CD4-positive, alpha-beta T cell treated with Interleukin-17A for 4 hours (primary cell): ENCODE measurements at regions not wholly inside any gene's neighbourhood (a gene's known extent, or its start where the extent isn't known, plus 50 kb on each side); places are given as distances from the start of the nearest gene placed in this dataset.
"Not testable (repeated sequence)": the region's sequence is repeated elsewhere in the genome, so short reads cannot be mapped to it uniquely, and the experiment has no call there.

Experiments used
- DNase-seq: peaks from one replicate; pipeline ENCODE4 v3.0.0-alpha.2; 2020; ENCODE audit warnings: mixed read lengths

- DNase-seq = no peak
Measured at GRCh38 chr5:57932761-57933160, 450.1 kb upstream of the ACTBL2 start.

DNA sequence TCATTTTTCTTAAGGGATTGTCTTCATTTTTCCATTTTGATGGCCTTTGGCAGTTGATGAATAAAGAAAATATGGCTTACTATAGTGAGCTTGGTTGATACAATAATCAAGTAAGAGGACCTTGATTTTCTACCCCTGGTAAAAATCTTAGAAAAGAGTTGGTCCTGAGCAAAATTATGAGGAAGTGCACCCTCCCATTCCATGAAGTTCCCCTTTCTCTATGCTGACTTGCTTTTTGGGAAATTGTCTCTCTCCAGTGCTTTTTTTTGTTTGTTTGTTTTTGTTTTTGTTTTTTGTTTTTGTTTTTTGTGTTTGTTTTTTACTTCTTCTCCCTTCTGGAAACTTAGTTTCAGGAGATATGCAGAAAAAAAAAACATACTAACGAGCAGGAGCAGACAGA, 449.2 kb upstream of the ACTBL2 start:
- no peak for DNase-seq

GRCh38 chr5:57931352-57931751, 448.7 kb upstream of the ACTBL2 start:
- no peak for DNase-seq

DNA sequence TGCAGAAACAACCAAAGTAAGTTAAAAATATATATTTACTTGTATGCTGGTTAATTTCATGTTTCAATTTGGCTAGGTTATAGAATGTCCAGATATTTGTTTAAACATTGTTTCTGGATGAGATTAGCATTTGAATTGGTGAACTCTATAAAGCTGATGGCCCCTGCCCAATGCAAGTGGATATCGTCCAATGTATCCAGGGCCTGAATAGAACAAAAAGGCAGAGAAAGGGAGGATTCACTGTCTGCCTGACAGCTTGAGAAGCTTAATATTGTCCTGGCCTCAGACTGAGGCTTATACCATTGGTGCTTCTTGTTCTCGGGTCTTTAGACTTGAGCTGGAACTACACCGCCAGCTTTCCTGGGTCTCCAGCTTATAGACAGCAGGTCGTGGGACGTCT, 446.7 kb upstream of the ACTBL2 start:
- DNase-seq = no peak

DNA sequence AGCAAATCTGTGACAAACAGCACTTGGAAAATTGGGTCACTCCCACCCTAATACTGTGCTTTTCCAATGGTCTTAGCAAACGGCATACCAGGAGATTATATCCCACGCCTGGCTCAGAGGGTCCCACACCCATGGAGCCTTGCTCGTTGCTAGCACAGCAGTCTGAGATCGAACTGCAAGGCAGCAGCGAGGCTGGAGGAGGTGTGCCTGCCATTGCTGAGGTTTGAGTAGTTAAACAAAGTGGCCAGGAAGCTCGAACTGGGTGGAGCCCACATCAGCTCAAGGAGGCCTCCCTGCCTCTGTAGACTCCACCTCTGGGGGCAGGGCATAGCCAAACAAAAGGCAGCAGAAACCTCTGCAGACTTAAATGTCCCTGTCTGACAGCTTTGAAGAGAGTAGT, 440.5 kb upstream of the ACTBL2 start:
- not testable (repeated sequence) for DNase-seq

DNA sequence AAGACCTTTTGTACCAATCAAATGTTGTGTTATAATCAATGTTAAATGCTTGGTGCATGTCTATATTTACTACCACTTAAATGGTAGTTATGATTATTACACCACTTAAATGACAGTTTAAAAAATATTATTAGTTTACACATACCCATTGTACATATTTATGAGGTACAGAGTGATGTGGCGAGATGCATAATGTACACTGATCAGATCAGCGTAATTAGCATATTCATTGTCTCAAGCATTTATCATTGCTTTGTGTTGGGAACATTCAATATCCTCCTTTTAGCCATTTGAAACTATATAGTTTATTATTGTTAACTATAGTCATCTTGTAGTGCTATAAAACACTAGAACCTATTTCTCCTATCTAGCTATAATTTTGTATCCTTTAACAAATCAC, 434.4 kb upstream of the ACTBL2 start:
- DNase-seq = no peak

- DNase-seq = no peak
Measured at GRCh38 chr5:57915536-57915935, 432.9 kb upstream of the ACTBL2 start.

DNA sequence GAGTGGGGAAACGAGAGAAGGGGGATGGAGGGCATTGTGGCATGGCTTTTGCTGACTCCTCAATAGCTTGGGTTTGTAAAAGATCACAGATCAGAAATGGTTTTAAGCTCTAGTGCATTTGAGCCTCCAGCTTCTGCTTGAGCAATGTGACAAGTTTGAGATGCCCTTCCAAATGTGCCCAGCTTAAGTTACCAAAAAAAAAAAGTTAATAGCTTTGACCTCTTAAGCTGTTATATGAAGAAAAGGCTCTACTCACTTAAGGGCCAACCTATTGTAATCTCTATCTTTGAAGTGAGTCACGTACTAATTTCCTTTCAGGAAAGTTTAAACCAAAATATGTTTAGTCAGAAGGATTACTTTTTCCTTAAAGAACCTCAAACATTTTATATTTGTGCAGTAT, 428.8 kb upstream of the ACTBL2 start:
- DNase-seq = no peak

DNA sequence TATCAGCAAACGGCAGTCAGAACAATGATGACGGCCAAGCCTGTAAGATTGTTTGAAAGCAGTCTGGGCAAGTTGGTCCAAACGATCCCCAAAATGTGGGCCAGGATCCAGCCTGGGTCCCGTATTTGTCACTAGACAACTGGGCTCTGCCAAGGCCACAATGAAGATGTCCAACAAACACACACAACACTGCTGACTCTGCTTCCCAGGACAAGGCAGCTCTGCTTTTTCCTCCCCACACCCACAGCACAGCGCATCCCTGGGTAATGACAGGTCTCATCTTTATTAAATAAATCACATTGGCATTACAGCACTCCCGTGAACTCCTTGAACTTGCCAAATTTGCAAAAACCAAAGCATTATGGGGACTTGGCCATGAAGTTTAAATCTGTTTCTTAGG, 424.1 kb upstream of the ACTBL2 start:
- no peak for DNase-seq

- DNase-seq = no peak
Measured at GRCh38 chr5:57903458-57903857, 420.8 kb upstream of the ACTBL2 start.

DNA sequence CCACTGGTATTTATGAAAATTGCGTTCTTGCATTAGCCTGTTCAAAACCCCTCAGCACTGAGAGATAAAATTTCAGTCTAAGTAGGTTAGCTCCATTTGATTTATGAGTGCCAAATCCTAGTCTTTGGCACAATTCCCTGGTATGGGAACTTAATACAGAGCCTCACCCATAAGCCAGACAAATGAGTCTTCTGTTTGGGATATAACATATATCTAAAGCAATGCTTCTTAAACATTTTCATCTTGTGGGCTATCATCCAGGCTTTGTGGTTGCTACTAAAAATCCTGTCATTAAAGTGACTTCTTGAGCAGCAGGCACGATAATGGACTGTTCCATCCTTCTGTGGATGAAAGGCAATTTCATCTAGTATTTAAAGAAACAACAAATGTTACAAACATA, 419.5 kb upstream of the ACTBL2 start:
- DNase-seq = no peak

DNA sequence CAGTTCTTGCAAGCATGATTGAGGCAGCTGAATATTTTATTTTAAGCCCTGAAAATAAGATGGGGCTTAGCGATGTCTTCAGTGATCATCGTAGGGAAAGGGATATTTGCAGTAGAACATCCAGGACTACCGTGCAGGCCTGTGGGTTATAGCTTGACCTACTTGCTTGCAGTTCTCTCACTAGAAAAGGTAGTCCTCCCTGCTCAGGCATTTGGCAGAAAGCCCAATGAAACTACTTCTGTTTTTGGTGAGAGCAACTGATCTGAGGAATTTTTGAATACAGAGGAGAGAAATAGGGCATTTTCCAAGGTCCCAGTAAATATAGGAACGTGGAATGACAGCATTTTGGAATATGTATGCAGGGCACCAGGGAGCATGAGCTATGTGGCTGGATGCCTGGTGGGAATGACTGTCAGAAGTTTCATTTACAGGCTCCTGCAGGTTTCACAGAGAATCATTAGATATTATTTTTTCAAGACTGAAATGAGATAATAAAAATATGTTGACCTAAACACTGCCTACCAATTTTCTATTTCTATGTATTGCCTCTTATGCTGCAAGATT, 417.9 kb upstream of the ACTBL2 start:
- no peak for DNase-seq

DNA sequence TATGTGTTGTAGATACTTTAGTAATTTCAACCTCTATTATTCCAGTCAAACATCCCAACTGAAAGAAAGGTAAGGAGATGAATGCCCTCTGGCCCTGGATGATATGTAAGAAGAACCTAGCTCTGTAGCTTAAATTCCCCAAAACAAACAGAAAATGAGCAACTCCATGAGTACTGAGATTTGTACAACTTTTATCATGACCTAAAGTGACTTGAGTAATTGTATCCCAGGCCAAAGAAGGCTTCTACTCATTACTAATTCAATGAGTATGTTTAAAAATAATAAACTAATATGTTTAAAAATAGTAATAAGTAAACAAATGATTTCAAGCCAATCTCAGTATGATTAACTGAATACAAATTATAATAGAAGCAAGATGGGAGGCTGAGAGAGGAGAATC, 414.0 kb upstream of the ACTBL2 start:
- DNase-seq = no peak

DNA sequence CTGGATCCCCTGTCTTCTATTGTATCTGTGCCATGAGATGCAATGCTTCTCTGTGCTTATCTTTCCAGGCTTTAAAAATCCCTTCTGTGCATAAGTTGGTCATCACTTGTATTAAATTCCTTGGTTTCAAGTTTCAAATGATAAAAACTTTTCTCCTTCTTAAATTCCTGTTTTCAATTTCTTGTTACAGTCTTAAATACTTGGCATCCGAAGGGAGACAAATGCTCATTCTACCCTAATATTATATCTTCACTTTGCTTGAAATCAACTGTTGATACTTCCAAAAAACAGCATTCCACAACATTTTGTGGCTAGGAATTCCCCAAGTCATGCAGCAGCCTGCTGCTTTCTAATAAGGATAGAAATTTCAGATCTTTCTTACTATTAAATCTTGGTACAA, 413.2 kb upstream of the ACTBL2 start:
- no peak for DNase-seq

DNA sequence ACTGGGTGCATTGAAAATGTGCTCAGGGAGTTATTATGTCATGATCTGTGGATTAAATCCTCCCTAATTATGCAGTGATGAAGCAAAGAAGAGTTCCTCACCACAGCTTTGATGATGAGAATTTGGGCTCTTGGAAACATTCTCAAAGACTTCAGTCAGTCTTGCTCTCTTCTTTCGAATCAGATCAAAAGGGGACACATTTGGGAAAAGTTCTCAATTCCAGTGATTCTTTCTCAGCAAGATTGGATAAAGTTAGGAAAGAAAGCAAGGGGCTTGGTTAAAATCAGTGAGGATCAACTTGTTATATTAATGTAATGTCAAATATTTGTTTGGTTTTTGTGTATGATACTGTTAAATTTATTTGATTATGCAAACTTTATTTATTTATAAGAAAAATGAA, 411.3 kb upstream of the ACTBL2 start:
- DNase-seq = no peak

DNA sequence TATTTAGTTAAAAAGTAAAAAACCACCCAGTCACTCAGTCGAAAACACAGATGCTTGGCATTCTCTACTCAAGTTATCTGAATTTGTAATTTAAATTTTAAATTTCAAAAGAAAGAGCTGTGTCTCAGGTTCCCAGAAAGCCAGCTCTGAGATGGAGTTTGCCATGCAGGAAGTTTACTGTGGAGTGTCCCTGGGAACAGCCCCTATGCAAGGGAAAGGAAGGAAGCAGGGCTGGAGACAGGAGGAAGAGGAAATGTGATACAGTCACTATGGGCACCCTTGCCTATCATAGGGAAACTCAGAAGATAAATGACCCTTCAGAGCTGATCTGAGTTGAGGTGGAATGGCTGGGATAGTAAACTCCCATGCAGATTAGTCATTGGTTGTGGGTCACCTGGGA, 408.8 kb upstream of the ACTBL2 start:
- DNase-seq = no peak

DNA sequence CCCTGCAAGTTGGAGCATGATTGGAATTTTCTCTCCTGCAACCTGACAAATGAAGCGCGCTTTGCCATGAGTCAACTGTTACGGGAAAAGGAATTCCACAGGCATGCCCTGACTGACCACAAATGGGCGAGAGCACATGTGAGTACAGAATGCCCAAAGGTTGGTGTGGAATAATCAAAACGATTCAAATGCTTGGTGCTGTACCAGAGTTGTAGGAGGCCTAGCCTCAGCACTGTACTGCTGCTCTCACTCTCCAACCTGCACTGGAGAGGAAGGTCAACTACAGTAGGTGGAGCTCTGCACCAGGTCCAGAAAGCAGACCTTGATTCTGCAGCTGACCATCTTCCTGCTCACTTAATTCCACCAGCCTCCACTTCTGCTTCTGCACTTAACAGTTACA, 406.9 kb upstream of the ACTBL2 start:
- no peak for DNase-seq

DNA sequence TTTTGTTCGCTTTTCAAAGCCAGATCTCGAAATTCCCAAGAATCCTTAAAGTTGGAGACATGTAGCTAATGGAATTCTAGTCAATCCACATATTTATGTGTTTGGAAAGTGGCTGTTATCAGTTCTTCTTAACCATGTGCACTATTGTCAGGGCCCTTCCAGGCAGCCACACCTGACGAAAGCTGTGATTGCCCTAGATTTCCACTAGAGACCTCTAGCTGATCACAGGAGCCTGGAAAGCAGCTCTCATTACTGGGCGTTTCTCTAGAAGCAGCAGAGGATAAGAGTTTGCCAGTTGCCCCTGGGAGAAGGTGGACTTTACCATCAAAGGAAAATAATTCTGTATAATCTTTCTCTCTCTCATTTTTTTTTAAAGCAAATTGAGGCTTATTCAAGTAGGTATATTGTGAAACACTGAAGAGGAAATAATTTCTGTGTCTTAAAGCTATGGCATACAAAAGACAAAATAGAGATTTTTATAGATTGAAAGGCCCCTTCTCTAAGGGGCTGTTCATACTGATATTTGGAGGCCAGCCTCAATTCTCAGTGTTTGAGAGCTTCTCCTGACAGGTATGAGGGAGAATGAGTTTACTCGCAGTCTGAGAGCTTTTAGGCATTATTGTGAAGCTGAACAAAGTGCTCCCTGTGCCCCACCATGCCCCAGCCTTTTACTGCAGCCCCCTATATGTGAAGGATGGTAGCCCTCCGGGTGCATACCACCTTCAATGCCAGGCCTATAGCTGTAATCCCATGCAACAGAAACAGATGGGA, 405.4 kb upstream of the ACTBL2 start:
- DNase-seq = no peak

DNA sequence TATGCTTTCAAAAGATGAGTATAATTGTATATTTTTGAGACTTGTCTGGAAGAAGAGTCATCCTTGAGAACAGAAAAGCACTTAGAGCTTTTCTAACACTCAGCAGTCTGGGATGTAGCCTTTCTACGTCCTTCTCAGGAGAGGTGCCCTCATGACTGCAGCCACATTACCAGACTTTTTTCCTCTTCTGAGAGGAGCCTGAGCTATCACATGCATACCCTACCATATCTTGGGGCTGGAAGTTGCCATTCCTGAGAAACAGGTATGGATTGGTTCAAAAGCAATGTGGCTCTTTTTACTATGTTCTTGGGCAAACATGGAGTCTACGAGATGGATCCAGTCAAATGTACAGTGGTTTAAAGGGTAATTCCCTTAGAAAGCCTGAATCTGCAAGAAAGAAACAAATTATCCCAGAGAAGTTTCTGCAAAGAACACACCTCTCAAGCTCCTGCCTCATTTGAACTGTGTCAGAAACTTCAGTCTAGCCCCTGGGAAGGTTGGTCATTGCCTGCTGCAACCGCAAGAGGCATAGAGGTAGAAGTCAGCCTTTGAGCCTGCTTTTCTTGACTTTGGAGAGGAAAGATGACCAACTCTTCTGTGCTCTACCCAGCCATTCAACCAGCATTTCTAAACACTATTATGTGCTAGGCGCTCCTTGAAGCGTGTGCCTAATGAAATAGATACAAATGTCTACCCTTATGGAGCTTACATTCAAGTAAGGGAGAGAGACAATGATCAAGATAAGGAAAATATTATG, 401.9 kb upstream of the ACTBL2 start:
- DNase-seq = no peak

- no peak for DNase-seq
Measured at GRCh38 chr5:57880216-57880615, 397.6 kb upstream of the ACTBL2 start.

- DNase-seq = no peak
Measured at GRCh38 chr5:57878301-57878722, 395.7 kb upstream of the ACTBL2 start.

DNA sequence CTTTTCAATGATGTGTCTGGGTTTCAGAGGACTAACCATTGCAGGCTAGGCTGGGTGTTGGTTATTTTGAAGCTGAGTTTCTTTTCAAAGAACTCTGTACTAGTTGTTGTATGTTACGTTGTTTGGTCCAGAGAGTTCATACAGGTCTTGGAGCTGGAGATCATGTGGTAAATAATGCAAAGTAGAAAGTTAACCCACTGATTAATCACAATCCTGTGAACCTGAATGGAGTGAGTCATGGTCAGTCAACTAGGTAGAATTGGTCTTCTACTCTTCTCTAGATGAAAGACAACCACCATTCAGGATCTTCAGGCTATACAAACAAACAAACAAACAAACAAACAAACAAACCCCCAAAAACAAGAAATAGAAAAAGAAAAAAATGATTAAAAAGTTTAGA, 388.9 kb upstream of the ACTBL2 start:
- DNase-seq = no peak

GRCh38 chr5:57870267-57870666, 387.7 kb upstream of the ACTBL2 start:
- DNase-seq = not testable (repeated sequence)

DNA sequence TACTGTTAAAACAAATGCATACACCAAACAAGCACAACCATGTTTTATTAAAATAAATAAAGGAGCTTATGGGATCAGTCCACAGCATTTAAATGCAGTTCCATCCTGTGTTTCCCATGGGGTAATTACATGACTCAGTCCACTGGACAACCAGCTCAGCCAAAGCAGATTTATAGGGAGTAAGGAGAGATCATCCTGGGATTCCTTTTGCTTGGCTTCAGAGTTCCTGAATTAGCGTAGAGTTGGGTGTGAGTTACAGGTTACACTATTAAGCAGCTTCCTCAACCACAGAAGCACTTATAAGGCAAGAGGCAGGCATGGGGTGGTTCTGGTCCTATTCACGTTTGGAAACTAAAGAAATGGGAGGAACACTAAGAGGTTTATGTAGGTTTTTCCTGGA, 381.1 kb upstream of the ACTBL2 start:
- no peak for DNase-seq
